ENCODE measurements at regions not wholly inside any gene's neighbourhood (a gene's known extent, or its start where the extent isn't known, plus 50 kb on each side); places are given as distances from the start of the nearest gene placed in this dataset.

DNA sequence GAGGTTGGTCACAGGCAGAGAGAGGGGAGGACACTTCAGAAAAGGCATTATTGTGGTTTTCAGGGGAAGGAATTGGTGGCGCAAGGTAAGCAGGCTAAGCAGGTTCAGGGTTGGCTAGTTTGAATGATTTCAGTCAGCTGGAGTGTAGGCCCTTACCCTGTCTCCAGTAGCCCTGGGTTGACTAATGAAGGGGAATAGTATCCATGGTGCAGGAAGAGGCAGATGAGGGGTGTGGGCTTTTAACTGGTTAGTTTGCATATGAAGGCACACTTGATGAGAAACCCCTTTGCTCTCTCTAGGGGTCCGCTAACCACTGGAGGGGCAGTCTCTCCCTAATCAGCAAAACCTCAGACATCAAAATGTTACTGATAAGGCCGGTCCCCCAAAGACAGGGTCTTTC, 249.7 kb downstream of the AASDHPPT start:
- DNase-seq (ENCODE audit: low read depth in 4 of 4, low spot score in 3 of 4) = no peak

DNA sequence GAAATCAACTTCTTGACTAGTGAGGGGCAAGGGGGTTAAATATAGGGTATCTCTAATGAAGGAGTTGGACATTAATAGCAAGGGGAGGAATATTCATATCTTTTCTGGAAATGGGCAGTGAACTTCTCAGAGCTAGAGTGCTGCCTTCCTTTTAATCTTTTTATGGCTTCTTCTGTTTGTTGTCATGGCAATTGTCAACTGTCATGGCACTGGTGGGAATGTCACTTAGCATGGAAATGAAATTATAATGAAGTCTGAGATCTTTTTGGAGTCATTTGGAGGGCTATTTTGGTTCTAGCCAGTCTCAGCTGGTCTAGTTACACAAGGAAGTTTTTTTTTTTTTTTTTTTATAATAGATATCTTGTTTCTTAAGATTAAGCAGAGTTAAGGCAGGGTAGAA, 250.2 kb downstream of the AASDHPPT start:
- DNase-seq (ENCODE audit: low read depth in 4 of 4, low spot score in 3 of 4) = no peak

DNA sequence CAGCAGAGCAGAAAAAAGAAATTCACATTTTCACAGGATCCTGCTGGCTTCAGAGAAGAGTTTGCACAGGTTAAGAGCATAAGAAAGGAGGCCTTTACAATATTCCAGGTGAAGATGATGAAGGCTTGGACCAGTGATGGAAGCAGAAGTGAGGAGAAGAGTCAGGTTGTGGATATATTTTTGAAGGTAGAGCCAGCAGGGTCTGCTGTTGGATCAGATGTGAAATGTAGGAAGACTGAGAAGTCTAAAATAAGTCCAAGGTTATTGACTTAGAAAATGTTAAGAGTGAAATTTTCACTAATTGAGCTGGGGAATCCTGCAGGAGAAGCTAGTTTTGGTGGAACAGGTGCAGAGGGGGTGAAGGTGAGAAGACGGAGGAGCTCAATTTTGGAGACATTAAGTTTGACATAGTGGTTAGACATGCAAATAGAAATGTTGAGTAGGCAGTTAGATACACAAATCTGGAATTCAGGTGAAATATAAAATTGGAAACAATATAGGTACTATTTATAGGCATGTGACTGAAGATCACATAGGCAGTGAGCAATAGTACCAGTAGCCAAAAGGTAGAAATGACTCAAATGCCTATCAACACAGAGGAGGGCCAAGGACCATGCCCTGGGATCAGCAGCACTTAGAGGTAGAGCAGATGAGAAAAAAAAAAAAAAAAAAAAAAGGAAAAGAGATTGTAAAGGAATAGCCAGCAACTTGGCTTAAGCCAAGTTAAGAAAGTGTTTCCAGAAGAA, 252.0 kb downstream of the AASDHPPT start:
- DNase-seq (ENCODE audit: low read depth in 4 of 4, low spot score in 3 of 4) = no peak

DNA sequence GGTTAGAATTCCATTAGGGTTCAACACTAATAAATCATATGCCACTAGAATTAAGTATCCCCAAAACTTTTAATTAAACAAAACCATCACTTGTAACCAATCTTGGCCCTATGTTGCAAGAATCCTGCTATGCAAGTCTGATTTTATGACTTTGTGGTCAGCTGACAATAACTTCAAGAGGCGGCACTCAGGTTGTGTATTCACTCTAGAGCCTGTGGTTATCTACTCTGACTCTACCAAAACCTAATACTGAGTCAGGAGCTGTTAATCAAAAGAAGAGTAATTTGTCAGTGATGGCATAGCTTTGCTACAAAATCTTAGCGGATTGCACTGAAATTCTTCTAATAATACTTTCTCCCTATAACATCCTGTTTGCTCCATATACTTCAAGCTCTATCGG, 253.7 kb downstream of the AASDHPPT start:
- no peak for DNase-seq (ENCODE audit: low read depth in 4 of 4, low spot score in 3 of 4)

DNA sequence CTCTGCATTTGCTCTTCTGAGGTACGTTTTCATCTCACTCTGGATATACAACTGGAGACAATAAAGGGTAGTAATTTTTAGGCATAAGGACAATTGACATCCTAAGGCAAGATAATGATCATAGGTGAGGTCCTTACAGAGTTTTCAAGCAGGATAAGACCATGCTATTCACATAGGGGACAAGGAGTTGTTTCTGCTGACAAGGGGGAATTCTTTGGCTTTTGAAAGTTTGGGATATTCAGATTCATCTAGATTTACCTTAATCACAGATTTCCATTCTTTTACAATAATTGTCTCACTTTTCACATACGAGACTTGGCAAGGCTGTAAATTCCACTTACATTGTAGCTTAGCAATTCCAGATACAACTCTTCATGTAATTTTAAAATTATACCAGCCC, 256.2 kb downstream of the AASDHPPT start:
- no peak for DNase-seq (ENCODE audit: low read depth in 4 of 4, low spot score in 3 of 4)

DNA sequence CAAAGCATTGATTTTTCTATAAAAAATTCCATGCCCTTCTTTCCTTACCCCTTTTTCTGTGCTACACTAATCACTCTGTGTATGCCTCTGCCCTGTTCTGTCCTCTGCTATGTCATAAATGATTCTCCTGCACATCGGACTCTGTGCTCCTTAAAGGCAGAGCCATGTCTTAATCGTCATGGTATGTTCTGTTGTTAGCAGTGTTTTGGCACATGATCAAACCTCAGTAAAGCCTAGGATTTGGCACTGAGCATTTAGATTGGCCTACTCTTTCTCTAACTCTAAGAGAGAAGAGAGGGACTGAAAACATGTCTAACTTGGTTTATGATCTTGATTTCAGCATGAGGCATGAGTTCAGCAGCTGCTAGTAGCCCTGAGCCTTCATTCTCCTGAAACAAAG, 266.9 kb downstream of the AASDHPPT start:
- no peak for DNase-seq (ENCODE audit: low read depth in 4 of 4, low spot score in 3 of 4)

DNA sequence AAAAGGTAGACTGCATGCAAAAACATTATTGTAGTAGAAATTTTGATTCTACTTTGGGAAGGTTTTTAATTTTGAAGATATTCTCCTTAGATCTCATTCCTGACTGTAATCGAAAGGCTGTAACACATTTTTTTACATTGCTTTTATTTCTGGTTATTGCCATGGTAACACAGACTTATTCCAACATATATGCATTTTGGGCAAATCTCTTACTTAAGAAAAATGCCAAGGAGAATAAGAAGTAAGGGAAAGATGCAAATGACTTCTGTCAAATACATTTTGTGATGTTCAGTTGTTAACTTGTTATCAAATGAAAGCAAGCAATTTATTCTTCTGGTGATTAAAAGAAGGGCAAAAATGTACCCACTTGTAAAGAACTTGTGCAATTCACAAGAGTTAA, 267.5 kb downstream of the AASDHPPT start:
- no peak for DNase-seq (ENCODE audit: low read depth in 4 of 4, low spot score in 3 of 4)

DNA sequence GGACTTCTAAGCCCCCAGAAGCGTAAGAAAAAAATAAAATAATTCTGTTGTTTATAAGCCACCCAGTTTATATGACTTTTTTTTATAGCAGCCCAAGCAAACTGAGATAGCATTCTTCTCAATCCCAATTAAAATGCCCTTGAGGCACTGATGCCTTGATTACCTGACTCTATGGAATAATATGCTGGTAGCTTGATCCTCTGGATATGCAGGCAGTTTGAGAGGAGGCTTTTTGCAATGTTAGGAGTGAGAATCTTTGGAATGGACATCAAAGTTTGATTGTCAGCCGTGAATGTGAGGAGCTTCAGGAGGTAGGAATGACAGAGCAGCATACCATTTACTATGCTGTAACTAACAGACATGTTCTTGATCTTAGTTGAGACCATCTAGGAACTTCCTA, 275.6 kb downstream of the AASDHPPT start:
- no peak for DNase-seq (ENCODE audit: low read depth in 4 of 4, low spot score in 3 of 4)

DNA sequence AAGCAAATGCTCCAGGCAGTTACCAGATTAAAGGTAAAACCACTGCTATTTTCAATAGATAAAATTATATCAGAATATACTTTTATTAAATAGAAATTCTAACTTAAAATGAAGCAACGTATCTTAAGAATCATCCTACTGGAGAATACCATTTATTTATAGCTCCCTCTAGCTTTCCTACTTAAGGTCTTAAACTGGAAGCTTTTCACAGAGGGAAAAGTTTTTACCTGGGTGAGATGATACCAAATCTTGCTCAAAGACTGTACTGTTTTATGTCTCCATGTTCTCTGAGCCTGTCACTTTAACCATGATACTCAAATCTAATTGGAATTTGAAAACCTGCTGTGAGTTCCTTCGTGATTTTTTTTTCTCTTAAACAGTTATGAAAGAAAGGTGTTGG, 291.8 kb downstream of the AASDHPPT start:
- no peak for DNase-seq (ENCODE audit: low read depth in 4 of 4, low spot score in 3 of 4)

DNA sequence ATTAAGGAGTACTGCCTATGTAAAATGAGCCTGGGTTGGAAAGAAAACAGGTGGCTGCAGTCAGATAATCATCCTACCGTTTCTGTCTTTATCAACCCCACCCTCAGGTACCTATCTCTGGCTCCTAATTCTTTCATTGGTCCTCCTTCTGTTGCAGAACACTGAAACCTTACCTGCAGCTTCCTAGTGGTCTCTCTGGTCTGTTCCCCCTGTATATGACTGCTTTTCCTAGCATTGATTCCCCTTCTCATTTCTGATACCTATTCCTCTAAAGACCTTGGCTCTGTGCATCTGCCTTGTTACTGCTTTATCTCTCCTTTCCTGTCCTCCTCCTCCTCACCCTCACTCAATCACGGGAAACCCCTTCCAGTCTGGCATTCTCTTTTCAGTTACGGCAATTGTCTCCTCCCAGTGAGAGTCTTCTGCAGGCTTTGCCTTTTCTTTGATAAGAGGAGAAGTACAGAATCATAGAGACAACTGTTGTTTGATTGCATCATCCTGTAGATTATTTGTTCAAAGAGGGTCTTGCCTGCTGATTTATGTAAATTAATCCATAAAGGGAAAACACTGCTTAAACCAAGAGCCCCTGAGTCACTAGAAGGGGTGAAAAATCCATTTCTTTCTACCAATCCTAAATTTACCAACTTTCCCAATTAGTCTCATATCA, 301.2 kb downstream of the AASDHPPT start:
- DNase-seq (ENCODE audit: low read depth in 4 of 4, low spot score in 3 of 4) = no peak

DNA sequence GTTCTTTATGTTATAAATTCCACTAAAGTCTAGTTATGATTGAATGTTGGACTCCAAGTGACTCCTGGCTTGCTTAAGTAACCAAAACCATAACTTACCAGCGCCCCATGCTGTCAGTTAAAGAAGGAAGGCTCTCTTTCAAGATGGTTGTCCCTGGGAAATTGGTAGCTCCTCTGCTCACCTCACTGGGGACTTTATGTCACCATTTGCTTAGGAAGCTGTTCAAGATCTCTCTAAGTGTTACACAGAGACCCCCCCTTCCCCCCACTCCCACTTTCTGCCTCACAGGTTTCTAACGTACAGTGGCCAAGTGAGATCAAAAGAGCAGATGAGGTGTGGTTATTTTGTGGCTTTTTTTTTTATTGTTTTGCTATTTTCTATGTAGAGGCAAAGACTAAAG, 301.8 kb downstream of the AASDHPPT start:
- no peak for DNase-seq (ENCODE audit: low read depth in 4 of 4, low spot score in 3 of 4)

DNA sequence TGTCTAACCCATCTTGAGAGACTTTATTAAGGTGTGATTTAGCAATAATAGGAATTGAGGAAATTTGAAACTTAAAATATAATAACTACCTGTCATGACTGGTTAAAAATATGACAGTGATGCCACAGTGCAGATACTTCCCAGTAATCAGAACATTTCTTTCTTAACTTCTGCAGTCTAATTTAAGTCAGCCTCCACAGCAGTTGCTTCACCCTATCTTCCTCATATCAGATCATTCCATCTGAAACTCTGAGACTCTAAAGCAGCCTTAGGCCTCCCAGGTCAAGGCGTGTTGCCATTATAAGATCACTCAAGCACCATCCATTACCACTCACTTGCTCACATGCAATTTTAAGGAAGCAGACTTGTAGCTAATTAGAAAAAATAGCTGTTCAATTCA, 302.2 kb downstream of the AASDHPPT start:
- no peak for DNase-seq (ENCODE audit: low read depth in 4 of 4, low spot score in 3 of 4)

DNA sequence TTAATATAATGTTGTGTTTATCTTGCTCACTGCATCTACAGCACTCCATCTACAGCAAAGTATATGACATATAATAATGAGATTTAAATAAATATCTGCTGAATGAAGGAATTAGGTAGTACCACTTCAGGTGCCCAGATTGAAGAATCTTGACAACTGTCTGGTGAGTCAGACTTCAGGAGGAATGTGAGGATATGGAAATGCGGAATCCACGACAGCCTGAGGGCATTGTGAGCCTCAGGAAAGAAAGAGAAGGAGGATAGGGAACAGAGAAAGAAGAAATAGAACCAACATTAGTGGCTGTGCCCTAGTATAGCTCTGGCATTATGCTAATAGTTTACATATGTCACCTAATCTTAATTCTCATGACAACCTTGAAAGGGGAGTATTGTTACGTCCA, 304.4 kb downstream of the AASDHPPT start:
- DNase-seq (ENCODE audit: low read depth in 4 of 4, low spot score in 3 of 4) = no peak

DNA sequence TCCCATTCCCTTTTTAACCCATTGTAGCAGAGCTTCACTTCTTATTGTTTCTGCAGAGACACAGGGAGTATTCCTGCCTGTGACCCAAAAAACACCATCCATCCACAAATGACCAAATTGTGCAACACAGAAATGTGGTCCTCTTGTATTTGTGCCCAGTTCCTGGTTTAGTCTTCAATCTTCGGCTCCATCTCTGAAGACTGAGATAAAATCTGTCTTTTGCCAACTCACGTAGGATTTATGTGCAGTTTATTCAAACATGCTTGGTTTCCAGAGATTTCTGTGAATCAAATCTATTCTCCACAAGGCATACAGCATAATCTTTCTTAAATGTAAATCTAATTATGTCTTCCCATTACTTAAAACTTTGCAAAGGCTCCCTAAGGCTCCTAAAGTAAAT, 307.0 kb downstream of the AASDHPPT start:
- DNase-seq (ENCODE audit: low read depth in 4 of 4, low spot score in 3 of 4) = no peak

DNA sequence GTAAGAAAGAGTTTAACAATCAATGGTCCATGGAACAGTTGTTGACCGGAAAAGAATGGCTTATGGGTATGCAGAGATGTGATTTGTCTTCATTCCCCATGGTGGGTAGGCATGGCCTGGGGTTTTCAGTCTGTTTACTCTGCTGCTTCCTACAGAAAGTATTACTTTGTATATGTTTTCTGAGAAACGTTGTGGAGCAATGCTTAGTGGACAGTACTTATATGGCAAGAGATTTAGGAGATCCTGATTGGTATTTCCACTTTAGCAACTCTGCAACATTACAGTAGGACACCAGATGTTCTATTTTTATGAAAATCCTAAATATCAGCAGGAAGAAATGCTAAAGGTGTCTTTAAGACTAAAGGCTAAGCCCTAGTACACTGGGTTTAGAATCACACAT, 309.1 kb downstream of the AASDHPPT start:
- DNase-seq (ENCODE audit: low read depth in 4 of 4, low spot score in 3 of 4) = no peak

DNA sequence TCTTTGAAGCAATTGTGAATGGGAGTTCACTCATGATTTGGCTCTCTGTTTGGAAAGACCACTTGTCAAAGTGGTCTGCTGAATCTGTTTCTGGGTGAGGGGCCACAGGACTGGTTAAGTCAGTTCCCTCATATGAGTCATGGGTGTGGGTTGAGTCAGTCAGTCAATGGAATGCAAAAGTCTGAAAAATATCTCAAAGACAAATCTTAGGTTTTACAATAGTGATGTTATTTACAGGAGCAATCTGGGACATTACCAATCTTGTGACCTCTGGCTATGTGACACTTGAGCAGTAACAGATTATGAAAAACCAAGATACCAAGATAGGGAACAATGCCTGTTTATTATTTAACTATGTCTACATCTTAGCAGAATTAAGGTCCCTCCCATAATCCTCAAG, 311.6 kb downstream of the AASDHPPT start:
- DNase-seq (ENCODE audit: low read depth in 4 of 4, low spot score in 3 of 4) = no peak

DNA sequence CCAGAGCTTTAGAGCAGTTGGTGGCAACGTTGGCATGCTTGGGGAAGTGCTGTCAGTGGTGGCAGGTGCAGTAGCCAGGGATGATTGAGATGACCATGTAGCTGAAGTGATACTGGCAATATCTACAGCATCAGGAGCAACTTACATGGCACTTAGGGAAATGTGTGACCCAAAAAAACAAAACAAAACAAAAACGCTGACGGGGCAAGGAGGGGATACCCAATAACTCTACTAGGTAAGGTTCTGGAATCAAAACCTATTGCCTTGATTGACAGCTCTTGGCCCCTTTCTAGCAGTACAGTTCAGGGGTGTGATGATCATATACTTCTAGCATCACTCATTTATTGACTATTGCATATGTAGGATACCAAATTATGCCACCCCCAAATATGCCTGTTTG, 312.6 kb downstream of the AASDHPPT start:
- no peak for DNase-seq (ENCODE audit: low read depth in 4 of 4, low spot score in 3 of 4)

DNA sequence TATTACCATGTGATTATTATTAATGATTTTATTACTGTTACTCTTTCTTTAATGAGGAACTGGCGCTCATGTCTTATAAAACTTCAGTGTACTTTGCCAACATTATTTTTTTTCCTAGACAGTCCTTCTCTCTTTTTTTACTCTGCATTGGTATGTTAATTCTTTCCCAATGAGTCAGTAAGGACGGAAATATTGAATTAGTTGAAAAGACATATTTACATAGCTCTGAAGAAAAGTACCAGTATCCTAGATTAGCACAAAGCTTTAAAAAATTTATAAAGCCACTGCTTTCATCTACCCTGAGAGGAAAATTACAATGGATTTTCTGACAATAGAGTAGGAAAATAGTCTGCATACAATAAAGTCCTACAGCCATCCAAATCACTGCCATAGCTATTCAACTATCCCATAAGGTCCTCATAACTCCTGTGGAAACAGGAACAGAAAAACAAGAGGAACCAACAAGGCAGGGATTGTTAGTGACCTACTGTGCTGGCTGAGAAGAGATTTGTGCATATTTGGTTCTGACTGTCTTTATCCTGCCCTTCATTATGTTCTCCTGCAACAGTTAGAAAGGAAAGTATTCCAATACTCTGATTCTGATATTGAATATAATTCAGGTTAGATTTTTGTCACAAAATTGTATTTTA, 314.4 kb downstream of the AASDHPPT start:
- DNase-seq (ENCODE audit: low read depth in 4 of 4, low spot score in 3 of 4) = no peak

DNA sequence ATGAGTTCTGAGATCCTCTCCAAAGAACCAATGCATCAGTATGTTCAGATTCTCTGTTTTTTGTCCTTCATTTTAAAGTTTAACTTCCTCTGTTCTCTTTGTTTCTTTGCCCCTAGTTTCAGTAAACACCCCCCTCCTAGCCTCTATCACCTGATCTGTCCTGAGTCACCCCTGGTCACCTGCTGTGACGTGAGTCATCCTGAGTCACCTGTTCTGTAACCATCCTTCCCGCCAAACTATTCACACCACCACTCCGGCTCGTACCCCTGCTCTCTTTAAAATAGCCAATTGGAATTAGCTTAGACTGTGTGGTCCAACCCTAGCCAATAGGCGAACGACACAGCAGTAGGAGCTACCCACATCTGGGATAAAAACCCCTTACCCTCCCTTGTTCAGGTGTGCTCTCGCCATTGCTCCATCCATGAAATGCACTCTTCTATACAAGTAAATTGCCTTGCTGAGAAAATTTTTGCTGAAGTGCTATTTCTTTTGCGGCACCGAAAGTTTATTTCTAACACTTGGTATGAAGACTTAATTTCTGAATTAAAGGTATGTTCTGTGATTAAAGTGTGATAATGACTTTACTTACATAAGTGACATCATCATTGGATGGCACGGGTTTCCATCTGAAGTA, 318.4 kb downstream of the AASDHPPT start:
- DNase-seq (ENCODE audit: low read depth in 4 of 4, low spot score in 3 of 4) = no peak

DNA sequence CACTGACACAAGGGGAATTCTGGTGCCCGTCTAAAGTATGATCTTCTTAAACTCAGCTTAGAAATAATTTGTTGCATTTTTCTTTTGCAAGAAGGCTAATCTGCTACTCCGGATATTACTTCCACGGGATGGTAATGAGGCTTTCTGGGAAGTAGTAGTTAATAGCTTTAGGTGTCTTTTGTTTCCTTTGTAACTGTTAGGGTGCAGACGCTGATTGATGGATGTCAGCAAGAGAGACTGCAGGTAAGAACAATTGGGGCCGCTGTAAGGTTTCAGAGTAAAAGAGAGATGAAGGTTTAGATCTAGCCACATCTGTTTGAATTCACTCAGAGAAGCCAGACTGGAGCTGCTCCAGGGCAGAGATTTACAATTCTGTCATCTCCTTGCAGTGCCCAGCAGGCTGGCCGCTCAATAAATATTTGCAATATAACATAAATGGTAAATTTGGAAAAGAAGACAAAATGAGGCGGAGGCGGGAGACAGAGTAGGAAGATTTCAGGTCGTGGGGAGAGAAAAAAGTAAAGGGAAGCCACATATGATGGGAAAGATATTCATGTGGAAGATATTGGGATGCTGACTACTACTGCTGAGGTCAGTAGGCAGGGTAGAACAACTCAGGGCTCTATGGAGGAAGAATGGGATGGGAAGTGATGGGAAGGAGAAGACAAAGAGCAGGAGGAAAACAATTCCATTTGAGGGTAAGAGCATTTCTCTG, 320.5 kb downstream of the AASDHPPT start:
- no peak for DNase-seq (ENCODE audit: low read depth in 4 of 4, low spot score in 3 of 4)

DNA sequence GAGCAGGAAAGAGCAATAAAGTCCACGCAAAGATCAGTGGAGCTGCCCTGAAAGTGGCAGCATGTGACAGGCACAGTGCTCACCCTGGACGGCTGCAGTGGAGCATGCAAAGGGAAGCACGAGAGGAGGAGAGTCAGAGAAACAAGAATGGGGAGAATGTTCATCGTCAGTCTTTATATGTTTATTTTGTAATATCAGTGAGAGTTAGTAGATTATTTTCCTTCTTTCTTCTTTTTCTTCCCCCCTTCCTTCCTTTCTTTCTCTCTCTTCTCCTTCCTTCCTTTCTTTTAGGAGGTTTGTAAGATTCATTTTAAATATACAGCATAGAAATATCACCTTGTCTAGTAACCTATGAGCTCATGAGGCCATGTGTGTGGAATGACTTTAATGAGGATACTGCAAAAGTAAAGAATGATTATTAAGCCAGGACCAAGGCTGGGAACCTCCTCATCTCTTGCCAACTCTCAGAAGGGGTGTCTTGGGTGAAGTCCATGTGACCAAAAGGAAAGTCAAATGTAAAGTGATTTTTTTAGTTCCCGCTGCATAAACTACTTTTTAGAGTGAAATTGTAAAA, 321.1 kb downstream of the AASDHPPT start:
- DNase-seq (ENCODE audit: low read depth in 4 of 4, low spot score in 3 of 4) = no peak

Measured in right renal pelvis (tissue), 4 donors.